ENCODE measurements at regions not wholly inside any gene's neighbourhood (a gene's known extent, or its start where the extent isn't known, plus 50 kb on each side); places are given as distances from the start of the nearest gene placed in this dataset.

DNA sequence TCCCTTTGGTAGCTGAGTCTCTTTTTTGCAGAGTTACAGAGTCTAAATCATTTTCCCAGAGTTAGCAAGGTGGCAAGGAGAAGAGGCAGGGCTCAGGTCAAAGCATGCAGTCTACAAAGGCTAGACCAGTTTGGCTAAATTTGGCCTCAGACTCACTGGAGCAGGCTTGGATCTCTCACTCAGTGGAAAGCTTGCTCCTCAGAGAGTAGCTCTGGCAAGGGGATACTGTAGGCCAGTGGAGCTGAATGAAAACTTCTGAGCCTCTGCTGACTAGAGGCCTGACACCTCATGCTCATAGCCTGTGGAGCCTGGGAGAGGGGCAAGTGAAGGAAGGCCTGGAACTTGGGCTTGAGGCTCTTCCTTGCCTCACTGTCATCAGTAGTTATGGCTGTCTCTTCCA is 101.0 kb downstream of the MOBP start:
- TF ChIP-seq, protein P1, sequence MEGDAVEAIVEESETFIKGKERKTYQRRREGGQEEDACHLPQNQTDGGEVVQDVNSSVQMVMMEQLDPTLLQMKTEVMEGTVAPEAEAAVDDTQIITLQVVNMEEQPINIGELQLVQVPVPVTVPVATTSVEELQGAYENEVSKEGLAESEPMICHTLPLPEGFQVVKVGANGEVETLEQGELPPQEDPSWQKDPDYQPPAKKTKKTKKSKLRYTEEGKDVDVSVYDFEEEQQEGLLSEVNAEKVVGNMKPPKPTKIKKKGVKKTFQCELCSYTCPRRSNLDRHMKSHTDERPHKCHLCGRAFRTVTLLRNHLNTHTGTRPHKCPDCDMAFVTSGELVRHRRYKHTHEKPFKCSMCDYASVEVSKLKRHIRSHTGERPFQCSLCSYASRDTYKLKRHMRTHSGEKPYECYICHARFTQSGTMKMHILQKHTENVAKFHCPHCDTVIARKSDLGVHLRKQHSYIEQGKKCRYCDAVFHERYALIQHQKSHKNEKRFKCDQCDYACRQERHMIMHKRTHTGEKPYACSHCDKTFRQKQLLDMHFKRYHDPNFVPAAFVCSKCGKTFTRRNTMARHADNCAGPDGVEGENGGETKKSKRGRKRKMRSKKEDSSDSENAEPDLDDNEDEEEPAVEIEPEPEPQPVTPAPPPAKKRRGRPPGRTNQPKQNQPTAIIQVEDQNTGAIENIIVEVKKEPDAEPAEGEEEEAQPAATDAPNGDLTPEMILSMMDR (IDR thresholded peaks at IDR 0.05): no peak
- no peak for TF ChIP-seq POLR2A (IDR thresholded peaks at IDR 0.05)
